Stimulated activated naive CD8-positive, alpha-beta T cell treated with anti-CD3 and anti-CD28 coated beads, Interleukin-15, amount 100 ng/mL, for 72 hours (primary cell): ENCODE measurements at regions not wholly inside any gene's neighbourhood (a gene's known extent, or its start where the extent isn't known, plus 50 kb on each side); places are given as distances from the start of the nearest gene placed in this dataset.
A peak's percentile ranks its signal among the peaks of the same experiment; 100 is the strongest.
"Not testable (repeated sequence)": the region's sequence is repeated elsewhere in the genome, so short reads cannot be mapped to it uniquely, and the experiment has no call there.

Source experiments
- ATAC-seq: fragments of 150-1000 bp; cut with Tn5 transposase; 2 replicates; pipeline ENCODE4 v1.10.0; 2021; ENCODE audit warnings: mild to moderate bottlenecking, moderate library complexity
- DNase-seq, 2 donors: peaks; one replicate each; pipeline ENCODE4 v3.0.0; 2021 to 2022
- H3K27ac Mint-ChIP-seq, 2 donors: one replicate each; pipeline ENCODE4 v1.8.0; 2022; ENCODE audit warnings: mild to moderate bottlenecking in 2 of 2, mixed read lengths in 2 of 2, moderate library complexity in 2 of 2
- H3K27me3 Mint-ChIP-seq: one replicate; pipeline ENCODE4 v1.8.0; 2022; ENCODE audit warnings: mixed read lengths
- H3K4me1 Mint-ChIP-seq: one replicate; pipeline ENCODE4 v1.8.0; 2022; ENCODE audit warnings: mild to moderate bottlenecking, mixed read lengths
- H3K4me3 Mint-ChIP-seq, 2 donors: one replicate each; pipeline ENCODE4 v1.8.0; 2022; ENCODE audit warnings: mild to moderate bottlenecking in 2 of 2, mixed read lengths in 2 of 2, moderate library complexity in 1 of 2
- H3K9me3 Mint-ChIP-seq, 2 donors: one replicate each; pipeline ENCODE4 v1.8.0; 2022; ENCODE audit warnings: mixed read lengths in 2 of 2

DNA sequence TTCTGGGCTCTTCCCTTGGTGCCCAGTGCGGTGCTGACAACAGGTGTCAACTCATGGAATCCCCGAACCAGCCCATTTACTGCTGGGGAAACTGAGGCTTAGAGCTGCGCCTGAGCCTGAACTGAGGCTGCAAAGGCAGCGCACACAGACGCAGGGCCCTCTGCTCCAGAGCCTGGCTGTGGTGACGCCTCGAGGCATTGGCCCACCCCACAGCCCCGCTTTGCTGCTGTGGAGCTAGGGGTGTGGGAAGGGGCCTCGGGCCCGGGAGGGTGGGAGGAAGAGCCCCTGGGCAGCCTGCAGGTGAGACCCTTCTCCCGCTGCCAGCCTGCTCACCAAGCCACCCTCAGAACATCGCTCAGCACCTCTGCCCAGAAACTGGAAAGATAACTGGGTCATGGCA is 97.4 kb upstream of the LRPAP1 start:
- Mint-ChIP-seq H3K27me3 (peaks cover 22% of the 10 kb centered on the region), H3K4me1 (no peaks in the 10 kb centered on the region), H3K9me3 (peaks cover 0 to 7% of the 10 kb centered on the region in 2 donors), H3K4me3 (no peak overlapping the region), H3K27ac (no peak overlapping the region)
- DNase-seq, result no peak
- ATAC-seq, result no peak

DNA sequence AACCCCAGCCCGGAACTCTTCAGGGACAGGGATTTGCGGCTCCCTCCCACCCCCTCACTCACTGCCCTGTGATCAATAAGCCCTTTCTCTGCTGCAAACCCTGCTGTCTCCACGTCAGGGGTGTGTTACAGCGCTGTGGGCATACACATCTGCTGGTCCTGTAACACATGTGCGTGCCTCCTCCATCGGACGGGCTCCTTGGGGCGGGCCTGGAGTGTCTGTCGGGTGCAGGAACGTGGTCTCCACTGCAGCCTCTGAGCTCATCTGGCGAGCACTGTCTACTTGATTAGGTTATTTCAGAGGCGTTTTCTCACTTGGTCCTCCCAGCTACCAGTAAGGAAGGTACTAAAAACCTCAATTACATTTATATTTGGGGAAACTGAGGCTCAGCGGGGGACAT is 97.0 kb upstream of the LRPAP1 start:
- H3K27me3 Mint-ChIP-seq, result peaks cover 26% of the 10 kb centered on the region
- DNase-seq, H3K27ac Mint-ChIP-seq, ATAC-seq, H3K9me3 Mint-ChIP-seq, H3K4me1 Mint-ChIP-seq, H3K4me3 Mint-ChIP-seq: not testable (repeated sequence)

DNA sequence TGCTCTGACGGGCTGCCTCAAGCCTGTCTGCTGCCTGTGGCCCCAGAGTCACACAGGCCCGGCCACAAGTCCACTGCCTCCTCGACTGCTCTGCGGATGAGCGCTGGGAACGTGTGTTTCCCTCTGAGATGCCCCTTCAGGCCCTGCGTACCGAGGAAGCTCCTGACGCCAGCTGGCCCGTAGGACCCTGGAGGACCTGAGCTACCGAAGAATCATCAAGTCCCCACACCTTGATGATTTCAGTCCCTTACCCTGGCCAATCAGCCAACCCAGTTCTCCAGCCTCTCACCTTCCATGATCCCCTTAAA is 96.6 kb upstream of the LRPAP1 start:
- Mint-ChIP-seq H3K4me3 (no peak overlapping the region), H3K4me1 (no peaks in the 10 kb centered on the region), H3K27me3 (peaks cover 30% of the 10 kb centered on the region), H3K9me3 (peaks cover 0 to 7% of the 10 kb centered on the region in 2 donors), H3K27ac (no peak overlapping the region)
- no peak for DNase-seq
- no peak for ATAC-seq

DNA sequence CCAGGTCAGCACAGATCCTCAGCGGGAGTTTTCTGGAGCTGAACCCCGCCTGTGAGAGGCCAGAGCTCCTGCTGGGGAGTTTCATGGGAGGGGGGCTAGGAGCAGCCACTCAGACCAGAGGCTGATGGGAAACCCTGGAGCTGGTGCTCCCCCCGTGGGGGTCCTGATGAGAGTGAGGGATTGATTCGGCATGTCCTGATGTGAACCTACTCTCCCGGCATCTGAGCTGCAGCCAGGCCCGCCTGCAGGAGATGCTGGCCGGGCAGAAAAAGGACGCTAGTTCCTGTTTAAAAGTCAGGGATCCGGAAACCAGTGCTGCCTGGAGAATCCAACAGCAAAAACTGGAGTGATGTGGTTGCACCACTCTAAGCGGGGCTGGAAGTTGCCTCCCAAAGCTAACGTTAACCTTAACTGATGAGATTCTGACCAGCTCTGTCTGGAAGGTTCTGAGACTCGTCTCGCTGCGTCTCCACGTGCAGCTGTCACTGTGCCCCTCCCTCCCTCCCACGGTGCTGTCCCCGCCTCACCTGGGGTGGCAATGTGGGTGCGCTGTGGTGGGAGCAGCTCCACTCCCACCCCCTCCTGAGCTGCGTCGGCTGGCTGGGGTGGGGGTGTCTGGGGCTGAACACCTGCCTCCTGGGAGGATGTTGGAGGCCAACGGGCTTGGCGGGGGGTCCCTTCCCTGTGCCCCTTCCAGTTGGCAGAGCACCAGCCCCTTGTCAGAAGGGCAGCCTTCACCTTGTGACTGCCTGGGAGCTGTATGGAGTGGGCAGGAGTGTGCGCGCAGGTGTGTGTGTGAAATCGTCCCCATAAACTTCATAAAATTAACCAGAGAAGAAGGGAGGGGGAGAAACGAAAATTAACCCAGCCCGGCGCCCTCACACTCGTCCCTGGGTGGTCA is 96.0 kb upstream of the LRPAP1 start:
- not testable (repeated sequence) for ATAC-seq, H3K9me3 Mint-ChIP-seq, H3K27ac Mint-ChIP-seq, H3K4me1 Mint-ChIP-seq, DNase-seq, H3K4me3 Mint-ChIP-seq
- H3K27me3 Mint-ChIP-seq, result peaks cover 36% of the 10 kb centered on the region

DNA sequence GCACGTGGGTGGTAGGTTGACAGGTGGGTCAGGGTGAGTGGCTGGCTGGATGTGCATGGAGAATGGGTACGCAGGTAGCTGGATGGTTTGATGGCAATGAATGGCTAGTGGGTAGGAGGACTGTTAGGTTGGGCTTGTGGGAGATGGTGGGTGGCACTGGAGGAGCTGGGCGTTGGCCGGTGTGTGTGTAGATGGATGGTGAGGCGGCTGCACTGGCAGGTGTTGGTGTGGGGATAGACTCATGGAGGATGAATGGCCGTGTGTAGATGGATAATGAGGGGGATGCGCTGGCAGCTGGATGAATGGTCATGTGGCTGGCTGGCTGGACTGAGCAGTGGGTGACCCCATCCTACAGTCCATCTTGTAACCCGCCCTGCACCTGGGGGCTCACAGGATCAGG is 95.2 kb upstream of the LRPAP1 start:
- H3K9me3 Mint-ChIP-seq, H3K4me3 Mint-ChIP-seq, ATAC-seq, H3K27ac Mint-ChIP-seq, DNase-seq, H3K4me1 Mint-ChIP-seq: not testable (repeated sequence)
- peaks cover 44% of the 10 kb centered on the region for H3K27me3 Mint-ChIP-seq

GRCh38 chr4:3626131-3626884 is 94.1 kb upstream of the LRPAP1 start:
- not testable (repeated sequence) for H3K4me3 Mint-ChIP-seq, H3K4me1 Mint-ChIP-seq, H3K27ac Mint-ChIP-seq, H3K9me3 Mint-ChIP-seq, DNase-seq, ATAC-seq
- H3K27me3 Mint-ChIP-seq, result peaks cover 51% of the 10 kb centered on the region

GRCh38 chr4:3625286-3625875 is 93.2 kb upstream of the LRPAP1 start:
- H3K4me3 Mint-ChIP-seq, H3K9me3 Mint-ChIP-seq, DNase-seq, H3K27ac Mint-ChIP-seq, H3K4me1 Mint-ChIP-seq, ATAC-seq: not testable (repeated sequence)
- H3K27me3 Mint-ChIP-seq, result peaks cover 49% of the 10 kb centered on the region

DNA sequence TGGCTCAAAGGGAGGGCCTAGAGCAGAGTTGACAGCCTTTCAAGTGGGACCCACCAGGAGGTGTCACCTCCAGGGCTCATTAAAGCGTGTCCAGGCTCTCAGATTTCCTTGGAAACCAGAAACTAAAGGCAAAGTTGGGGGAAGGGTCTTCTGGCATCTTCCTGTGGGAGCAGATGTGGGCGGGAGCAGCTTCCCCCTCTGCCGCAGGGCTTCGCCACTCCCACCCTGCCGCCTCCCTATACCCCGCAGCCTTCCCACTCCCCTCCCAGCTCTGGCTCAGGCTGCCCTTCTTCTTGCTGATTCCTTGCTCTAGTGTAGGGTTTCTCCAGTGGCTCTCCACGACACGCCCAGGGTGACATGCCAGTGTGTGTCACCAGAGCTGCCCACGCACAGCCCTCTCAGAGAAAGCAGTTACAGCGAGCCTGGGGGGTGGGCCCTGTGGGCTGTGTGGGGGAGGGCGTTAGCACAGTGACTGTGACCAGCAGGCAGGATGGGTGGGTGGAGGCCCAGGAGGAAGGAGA is 91.6 kb upstream of the LRPAP1 start:
- not testable (repeated sequence) for DNase-seq, H3K9me3 Mint-ChIP-seq, H3K27ac Mint-ChIP-seq, ATAC-seq, H3K4me1 Mint-ChIP-seq, H3K4me3 Mint-ChIP-seq
- H3K27me3 Mint-ChIP-seq, result peaks cover 48% of the 10 kb centered on the region

DNA sequence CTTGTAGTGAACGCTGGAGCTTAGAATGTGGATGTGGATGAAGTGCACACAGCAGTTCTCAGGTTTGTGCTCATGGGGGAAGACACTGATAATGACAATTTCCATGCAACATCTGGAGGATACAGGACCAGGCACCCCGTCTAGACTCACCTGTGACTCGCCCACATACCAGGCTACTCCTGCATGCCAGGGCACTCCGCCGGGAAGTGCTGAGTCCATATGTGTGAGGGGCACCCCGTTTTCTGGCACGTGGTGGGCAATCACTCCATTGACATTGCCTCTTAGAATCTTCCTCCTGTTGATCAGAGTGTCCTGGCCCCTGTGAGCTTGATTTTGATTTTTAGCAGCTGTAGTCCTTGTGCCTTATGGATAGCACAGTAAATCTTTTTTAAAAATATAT is 90.9 kb upstream of the LRPAP1 start:
- DNase-seq, result no peak
- Mint-ChIP-seq H3K9me3 (no peaks in the 10 kb centered on the region), H3K4me1 (peaks cover 5% of the 10 kb centered on the region), H3K27ac (no peak overlapping the region), H3K27me3 (peaks cover 55% of the 10 kb centered on the region), H3K4me3 (no peak overlapping the region)
- no peak for ATAC-seq

- H3K4me1 Mint-ChIP-seq, H3K9me3 Mint-ChIP-seq, ATAC-seq, H3K4me3 Mint-ChIP-seq, H3K27ac Mint-ChIP-seq, DNase-seq: not testable (repeated sequence)
- peaks cover 57% of the 10 kb centered on the region for H3K27me3 Mint-ChIP-seq
Observed at GRCh38 chr4:3620365-3620764, 88.1 kb upstream of the LRPAP1 start.

DNA sequence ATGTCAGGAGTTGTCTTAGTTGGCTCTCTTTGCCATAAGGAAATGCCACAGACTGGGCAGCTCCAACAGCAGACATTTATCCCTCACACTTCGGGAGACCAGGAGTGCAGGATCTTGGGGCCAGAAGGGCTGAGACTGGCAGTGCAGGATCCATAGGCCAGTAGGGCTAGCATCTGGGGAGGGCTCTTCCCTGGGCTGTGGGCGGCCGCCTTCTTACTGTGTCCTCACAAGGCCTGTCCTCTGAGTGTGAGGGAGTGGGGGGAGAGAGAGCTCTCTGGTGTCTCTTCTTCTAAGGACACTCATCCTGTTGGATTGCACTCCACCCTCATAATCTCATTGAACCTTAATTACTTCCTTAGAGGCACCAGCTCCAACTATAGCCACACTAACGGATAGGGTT is 87.5 kb upstream of the LRPAP1 start:
- H3K4me1 Mint-ChIP-seq, DNase-seq, H3K27ac Mint-ChIP-seq, ATAC-seq, H3K4me3 Mint-ChIP-seq, H3K9me3 Mint-ChIP-seq: not testable (repeated sequence)
- peaks cover 50% of the 10 kb centered on the region for H3K27me3 Mint-ChIP-seq

DNA sequence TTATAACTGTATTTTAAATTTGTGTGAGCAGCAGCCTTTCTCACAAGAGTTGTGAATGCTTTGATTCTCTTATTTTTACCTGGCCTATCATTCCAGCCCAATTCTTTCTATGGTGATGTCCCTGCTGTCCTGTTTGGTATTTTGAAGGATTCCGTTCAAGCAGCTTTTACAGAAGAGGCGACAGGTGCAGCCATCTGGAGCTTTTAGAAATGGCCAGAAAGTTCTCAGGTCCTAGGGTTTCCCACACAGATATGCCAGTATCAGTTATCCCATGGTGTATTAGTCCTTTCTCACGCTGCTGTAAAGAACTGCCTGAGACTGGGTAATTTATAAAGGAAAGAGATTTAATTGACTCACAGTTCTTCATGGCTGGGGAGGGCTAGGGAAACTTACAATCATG is 86.1 kb upstream of the LRPAP1 start:
- peaks cover 37% of the 10 kb centered on the region for H3K27me3 Mint-ChIP-seq
- not testable (repeated sequence) for H3K4me1 Mint-ChIP-seq, H3K27ac Mint-ChIP-seq, DNase-seq, ATAC-seq, H3K9me3 Mint-ChIP-seq, H3K4me3 Mint-ChIP-seq

DNA sequence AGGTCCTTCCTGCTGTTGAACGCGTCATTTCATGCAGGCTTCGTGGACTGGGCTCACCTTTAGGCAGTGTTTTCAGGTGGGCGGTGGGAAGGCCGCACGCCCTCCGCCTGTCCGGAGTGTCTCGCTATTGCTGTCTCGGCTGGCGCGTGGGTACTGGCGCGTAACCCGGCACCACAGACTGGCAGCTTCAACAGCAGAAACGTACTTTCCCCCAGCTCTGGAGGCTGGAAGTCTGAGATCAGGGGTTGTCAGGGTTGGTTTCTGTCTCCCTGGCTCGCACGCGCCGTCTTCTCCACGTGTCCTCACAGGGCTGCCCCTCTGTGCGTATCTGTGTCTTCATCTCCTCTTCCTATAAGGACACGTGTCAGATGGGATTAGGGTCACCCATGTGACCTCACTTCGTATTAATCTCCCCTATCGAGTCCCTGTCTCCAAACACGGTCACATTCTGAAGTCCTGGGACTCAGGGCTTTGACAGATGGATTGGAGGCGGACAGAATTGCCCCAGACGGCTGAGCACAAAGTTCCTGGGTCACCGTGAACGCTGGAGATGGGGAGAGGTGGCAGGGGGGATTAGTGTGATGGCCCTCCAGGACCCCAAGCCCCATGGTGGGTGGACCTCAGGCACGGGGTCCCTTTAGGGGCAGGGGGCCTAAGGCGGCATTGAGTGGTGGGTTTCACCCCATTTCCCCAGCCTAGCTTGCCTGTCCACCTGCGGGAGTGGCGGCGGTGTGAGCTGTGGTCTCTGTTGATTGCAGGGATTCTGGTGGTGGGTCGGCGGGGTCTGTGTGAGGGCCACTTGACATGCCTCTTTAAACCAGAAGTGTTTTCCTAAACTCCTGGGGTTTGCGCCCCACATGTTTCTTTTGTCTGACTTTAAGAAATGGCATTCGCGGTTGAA is 83.4 kb upstream of the LRPAP1 start:
- Mint-ChIP-seq H3K27ac (no peak overlapping the region), H3K9me3 (peaks cover 5 to 15% of the 10 kb centered on the region in 2 donors), H3K27me3 (peaks cover 21% of the 10 kb centered on the region), H3K4me1 (peaks cover 5% of the 10 kb centered on the region), H3K4me3 (no peak overlapping the region)
- ATAC-seq (no peak), DNase-seq (no peak)

DNA sequence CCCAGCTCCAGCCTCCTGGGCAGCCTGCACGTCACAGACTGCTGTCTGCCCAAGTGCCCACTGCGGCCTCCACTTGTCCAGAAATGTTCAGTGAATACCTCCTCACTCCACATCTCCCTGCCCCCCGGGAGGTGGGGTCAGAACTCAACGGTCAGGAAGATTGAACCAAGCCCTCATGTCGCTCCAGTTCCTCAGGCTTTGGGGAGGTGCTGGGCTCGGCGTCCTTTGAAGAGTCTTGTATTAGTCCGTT is 82.4 kb upstream of the LRPAP1 start:
- Mint-ChIP-seq H3K27me3 (peaks cover 21% of the 10 kb centered on the region), H3K27ac (peak overlapping the region in 1 of 2 donors; percentile 65), H3K4me3 (no peak overlapping the region), H3K4me1 (no peaks in the 10 kb centered on the region), H3K9me3 (peaks cover 10 to 22% of the 10 kb centered on the region in 2 donors)
- DNase-seq, result no peak
- no peak for ATAC-seq
